K562 (cell line): ENCODE measurements at regions not wholly inside any gene's neighbourhood (a gene's known extent, or its start where the extent isn't known, plus 50 kb on each side); places are given as distances from the start of the nearest gene placed in this dataset.
A peak's percentile ranks its signal among the peaks of the same experiment; 100 is the strongest.

Experiments used
- ADNP ChIP-seq: fragments of 200-800 bp; sonication (Bioruptor generic); IDR thresholded peaks from 2 replicates; pipeline ENCODE4 v1.6.1; 2016; ENCODE audit warnings: missing genetic modification characterization, missing compliant biosample characterization
- ATF2 ChIP-seq: sonication (generic); formaldehyde crosslinking; IDR thresholded peaks from 2 replicates; pipeline ENCODE4 v1.8.1; 2022; ENCODE audit warnings: missing genetic modification reagents
- CREB3 ChIP-seq: fragments of 450-650 bp; conservative IDR thresholded peaks from 2 replicates; pipeline ENCODE4 v1.6.1; 2016; ENCODE audit warnings: missing genetic modification characterization, low read depth, mild to moderate bottlenecking, missing compliant biosample characterization, moderate library complexity
- CTCFL ChIP-seq: IDR thresholded peaks from 2 replicates; pipeline ENCODE4 v1.6.1; 2011; ENCODE audit warnings: borderline replicate concordance, low read depth, mild to moderate bottlenecking, moderate library complexity, low read length; ENCODE audit not compliant: insufficient read depth, poor library complexity, severe bottlenecking
- DDX20 ChIP-seq: fragments of 450-650 bp; IDR thresholded peaks from 2 replicates; pipeline ENCODE4 v1.6.1; 2016; ENCODE audit warnings: missing genetic modification characterization, low read depth, mild to moderate bottlenecking, missing compliant biosample characterization, moderate library complexity
- E2F5 ChIP-seq: sonication (generic); formaldehyde crosslinking; IDR thresholded peaks from 2 replicates; pipeline ENCODE4 v1.8.0; 2022; ENCODE audit warnings: mild to moderate bottlenecking, missing genetic modification reagents
- ERF ChIP-seq: fragments of 450-650 bp; formaldehyde crosslinking; IDR thresholded peaks from 2 replicates; pipeline ENCODE4 v1.4.0; 2020; ENCODE audit warnings: mild to moderate bottlenecking, mixed read lengths
- ETV1 ChIP-seq: fragments of 450-650 bp; conservative IDR thresholded peaks from 2 replicates; pipeline ENCODE4 v1.6.1; 2016; ENCODE audit warnings: missing genetic modification characterization, control low read depth, low read depth, missing compliant biosample characterization
- FOXA1 ChIP-seq: fragments of 450-650 bp; IDR thresholded peaks from 2 replicates; pipeline ENCODE4 v1.6.1; 2016; ENCODE audit warnings: mild to moderate bottlenecking, borderline replicate concordance
- HCFC1 ChIP-seq: IDR thresholded peaks from 2 replicates; pipeline ENCODE4 v1.6.1; 2012; ENCODE audit warnings: low read depth, low read length, improper control_type of control experiment
- HNRNPH1 ChIP-seq: fragments of 200-400 bp; formaldehyde crosslinking; optimal IDR thresholded peaks from 2 replicates; pipeline ENCODE3; 2017; ENCODE audit warnings: low read depth, mild to moderate bottlenecking, low read length, moderate library complexity
- HNRNPL ChIP-seq: fragments of 200-400 bp; formaldehyde crosslinking; IDR thresholded peaks from 2 replicates; pipeline ENCODE4 v1.6.1; 2017; ENCODE audit warnings: low read depth, mild to moderate bottlenecking, low read length
- KDM2B ChIP-seq: fragments of 250-450 bp; sonication (Bioruptor Pico); IDR thresholded peaks from 2 replicates; pipeline ENCODE4 v1.8.0; 2021; ENCODE audit warnings: mild to moderate bottlenecking, moderate library complexity
- KDM4B ChIP-seq, 2 experiments: fragments of 450-650 bp in 1 of 2; sonication (generic) in 1 of 2; IDR thresholded peaks; 2 replicates each; pipeline ENCODE4 v1.6.1; 2016 to 2017; ENCODE audit warnings: borderline replicate concordance in 2 of 2, antibody characterized with exemption in 1 of 2, low read depth in 1 of 2, mild to moderate bottlenecking in 1 of 2
- MBD2 ChIP-seq: sonication (generic); IDR thresholded peaks from 2 replicates; pipeline ENCODE4 v1.6.1; 2016; ENCODE audit warnings: low read depth, borderline replicate concordance
- MEF2D ChIP-seq: conservative IDR thresholded peaks from 2 replicates; pipeline ENCODE4 v1.6.1; 2016; ENCODE audit warnings: low read depth, missing genetic modification characterization, missing compliant biosample characterization
- NFIX ChIP-seq: fragments of 250-450 bp; sonication (Bioruptor Pico); IDR thresholded peaks from 2 replicates; pipeline ENCODE4 v1.4.0; 2020; ENCODE audit warnings: low read depth, mild to moderate bottlenecking, moderate library complexity
- U2AF2 ChIP-seq: fragments of 200-400 bp; formaldehyde crosslinking; optimal IDR thresholded peaks from 2 replicates; pipeline ENCODE3; 2017; ENCODE audit warnings: low read depth, mild to moderate bottlenecking, low read length
- ZNF436 ChIP-seq: fragments of 250-450, 450-650 bp; sonication (Bioruptor Pico); formaldehyde crosslinking; IDR thresholded peaks from 2 replicates; pipeline ENCODE4 v1.7.0; 2020; ENCODE audit warnings: mild to moderate bottlenecking
- ZNF644 ChIP-seq: fragments of 200-800 bp; sonication (Bioruptor generic); IDR thresholded peaks from 2 replicates; pipeline ENCODE4 v1.6.1; 2016; ENCODE audit warnings: low read depth, missing genetic modification characterization, missing compliant biosample characterization
- ZNF740 ChIP-seq, 3 experiments: fragments of 200-800 bp in 1 of 3; sonication (Bioruptor generic) in 1 of 3; sonication (generic) in 1 of 3; formaldehyde crosslinking in 1 of 3; IDR thresholded peaks; 2 replicates each; pipeline versions ENCODE4 v1.6.1 to v1.8.0; 2016 to 2022; ENCODE audit warnings: mild to moderate bottlenecking in 2 of 3, missing compliant biosample characterization in 2 of 3, missing genetic modification characterization in 2 of 3, missing genetic modification reagents in 1 of 3

GRCh38 chr12:4153343-4153892 is 120.1 kb upstream of the CCND2 start (continued):
- TF ChIP-seq ATF2 (CRISPR knock-in tag) (no peak), FOXA1 (no peak), U2AF2 (no peak), ZNF644 (tag) (no peak), HNRNPL (no peak), ERF (no peak), MBD2 (no peak), CREB3 (tag) (no peak), KDM4B (IDR thresholded peaks at IDR 0.05; ENCODE audit: borderline replicate concordance in 2 of 2, low read depth in 1 of 2) (0 out of 4 replicates have a peak, but pooled peaks of 1 of the 2 experiments have one; percentile 35), ETV1 (tag) (peak; percentile 88), ADNP (tag) (no peak), CTCFL (no peak), MEF2D (tag) (peak; percentile 58; the same call in 1 of the 2 replicates), E2F5 (no peak), ZNF740 (CRISPR knock-in tag; IDR thresholded peaks at IDR 0.05) (no peak), ZNF740 (tag; IDR thresholded peaks at IDR 0.05) (peak in 1 of 2 experiments; percentile 79; a peak in 2 of 4 replicates), HCFC1 (no peak), NFIX (CRISPR knock-in tag) (no peak), HNRNPH1 (no peak), ZNF436 (CRISPR knock-in tag) (no peak), KDM2B (CRISPR knock-in tag) (no peak), DDX20 (tag) (no peak)
